ENCODE measurements at regions not wholly inside any gene's neighbourhood (a gene's known extent, or its start where the extent isn't known, plus 50 kb on each side); places are given as distances from the start of the nearest gene placed in this dataset.

DNA sequence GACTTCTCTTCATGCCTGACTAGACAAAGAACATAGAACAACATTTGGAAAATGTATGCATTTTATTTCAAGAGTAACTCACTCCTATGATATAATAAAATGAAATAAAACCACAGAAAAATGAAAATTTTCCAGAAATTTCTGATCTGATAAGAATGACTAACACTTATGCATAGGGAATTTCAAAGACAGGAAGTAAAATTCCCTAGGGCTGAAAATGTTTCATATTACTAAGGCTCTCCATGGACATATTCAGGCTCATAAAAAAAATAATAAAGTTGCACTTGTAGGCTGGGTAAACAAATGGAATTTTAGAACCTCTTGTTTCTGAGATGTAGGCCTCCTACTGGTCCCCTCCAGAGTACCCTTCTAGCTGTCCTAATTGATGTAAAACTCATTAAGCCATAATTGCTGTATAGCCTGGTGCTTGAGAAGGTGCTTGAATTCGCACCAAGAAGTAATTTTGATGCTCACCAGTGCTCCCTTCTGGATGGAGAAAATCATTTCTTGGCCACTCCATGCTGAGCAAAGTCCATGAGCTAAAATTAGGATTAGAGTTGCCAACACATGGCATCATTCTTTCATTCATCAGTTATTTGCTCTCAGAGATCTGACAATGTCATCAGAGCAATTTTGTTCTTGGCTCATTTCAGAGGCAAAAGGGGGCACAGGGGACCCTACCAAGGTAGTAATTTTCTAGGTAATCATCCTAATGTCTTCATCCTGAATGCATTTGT lies 641.0 kb upstream of the CAMK1G start:
- H3K9me3 ChIP-seq (ENCODE audit: control insufficient read depth, insufficient read depth, low read depth, low read length) = no peaks in the 10 kb centered on the region
- CTCF ChIA-PET = interaction anchor here (0.6 to 0.7 kb wide), 2 partner anchors 248 to 1136 kb away, joined by 3 read pairs; no protein-coding TSS in a partner anchor
- TF ChIP-seq ZNF623 (tag by site-specific recombination; IDR thresholded peaks at IDR 0.05) (no peak), KLF8 (tag by site-specific recombination; IDR thresholded peaks at IDR 0.05) (no peak), ZBTB17 (tag by site-specific recombination; IDR thresholded peaks at IDR 0.05) (no peak), ZNF571 (tag by site-specific recombination; IDR thresholded peaks at IDR 0.05) (no peak), ZXDB (tag by site-specific recombination; IDR thresholded peaks at IDR 0.05) (no peak), HOXA7 (CRISPR knock-in tag; IDR thresholded peaks at IDR 0.05; ENCODE audit: borderline replicate concordance) (no peak), RBAK (tag by site-specific recombination; IDR thresholded peaks at IDR 0.05) (no peak), ZNF354C (tag by site-specific recombination; IDR thresholded peaks at IDR 0.05; ENCODE audit: borderline replicate concordance, low read depth) (no peak)
- TF ChIP-seq, protein P1, sequence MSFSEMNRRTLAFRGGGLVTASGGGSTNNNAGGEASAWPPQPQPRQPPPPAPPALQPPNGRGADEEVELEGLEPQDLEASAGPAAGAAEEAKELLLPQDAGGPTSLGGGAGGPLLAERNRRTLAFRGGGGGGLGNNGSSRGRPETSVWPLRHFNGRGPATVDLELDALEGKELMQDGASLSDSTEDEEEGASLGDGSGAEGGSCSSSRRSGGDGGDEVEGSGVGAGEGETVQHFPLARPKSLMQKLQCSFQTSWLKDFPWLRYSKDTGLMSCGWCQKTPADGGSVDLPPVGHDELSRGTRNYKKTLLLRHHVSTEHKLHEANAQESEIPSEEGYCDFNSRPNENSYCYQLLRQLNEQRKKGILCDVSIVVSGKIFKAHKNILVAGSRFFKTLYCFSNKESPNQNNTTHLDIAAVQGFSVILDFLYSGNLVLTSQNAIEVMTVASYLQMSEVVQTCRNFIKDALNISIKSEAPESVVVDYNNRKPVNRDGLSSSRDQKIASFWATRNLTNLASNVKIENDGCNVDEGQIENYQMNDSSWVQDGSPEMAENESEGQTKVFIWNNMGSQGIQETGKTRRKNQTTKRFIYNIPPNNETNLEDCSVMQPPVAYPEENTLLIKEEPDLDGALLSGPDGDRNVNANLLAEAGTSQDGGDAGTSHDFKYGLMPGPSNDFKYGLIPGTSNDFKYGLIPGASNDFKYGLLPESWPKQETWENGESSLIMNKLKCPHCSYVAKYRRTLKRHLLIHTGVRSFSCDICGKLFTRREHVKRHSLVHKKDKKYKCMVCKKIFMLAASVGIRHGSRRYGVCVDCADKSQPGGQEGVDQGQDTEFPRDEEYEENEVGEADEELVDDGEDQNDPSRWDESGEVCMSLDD (tag by site-specific recombination; IDR thresholded peaks at IDR 0.05) = no peak
- TF ChIP-seq, protein P2, sequence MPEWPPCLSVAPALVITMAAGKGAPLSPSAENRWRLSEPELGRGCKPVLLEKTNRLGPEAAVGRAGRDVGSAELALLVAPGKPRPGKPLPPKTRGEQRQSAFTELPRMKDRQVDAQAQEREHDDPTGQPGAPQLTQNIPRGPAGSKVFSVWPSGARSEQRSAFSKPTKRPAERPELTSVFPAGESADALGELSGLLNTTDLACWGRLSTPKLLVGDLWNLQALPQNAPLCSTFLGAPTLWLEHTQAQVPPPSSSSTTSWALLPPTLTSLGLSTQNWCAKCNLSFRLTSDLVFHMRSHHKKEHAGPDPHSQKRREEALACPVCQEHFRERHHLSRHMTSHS (tag by site-specific recombination; IDR thresholded peaks at IDR 0.05) = no peak
- H3K27ac ChIP-seq (ENCODE audit: extremely low read depth, low read depth, low read length) = no peak overlapping the region
- H3K4me1 ChIP-seq (ENCODE audit: control insufficient read depth, insufficient read depth, low read length) = no peaks in the 10 kb centered on the region
- POLR2A ChIA-PET = no interaction called here
- no peak overlapping the region for H3K4me3 ChIP-seq (ENCODE audit: low read depth, low read length)
- no peaks in the 10 kb centered on the region for H3K36me3 ChIP-seq (ENCODE audit: control insufficient read depth in 2 of 2, insufficient read depth in 1 of 2, low read length in 2 of 2)

DNA sequence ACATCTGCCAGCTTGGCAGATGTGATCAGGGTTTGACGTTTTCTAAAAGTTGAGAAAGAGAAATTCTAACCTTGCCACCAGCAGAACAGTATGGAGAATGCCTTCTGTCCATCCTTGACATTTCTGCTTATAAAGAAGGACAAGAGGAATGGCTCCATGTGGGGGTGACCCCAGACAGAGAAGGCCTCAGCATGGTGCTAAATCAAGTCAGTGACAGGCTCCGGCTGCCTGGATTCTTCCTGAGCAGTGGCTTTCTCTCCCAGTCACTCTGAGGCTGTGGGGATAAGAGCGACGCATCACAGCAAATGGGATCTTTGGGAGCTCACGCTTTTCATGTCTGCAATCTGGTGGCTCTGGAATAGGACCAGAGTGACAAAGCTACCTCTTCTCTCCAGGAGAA lies 640.2 kb upstream of the CAMK1G start:
- CTCF ChIA-PET = interaction anchor here (0.7 kb wide), 1 partner anchor 1137 kb away, joined by 3 read pairs; no protein-coding TSS in a partner anchor
- POLR2A ChIA-PET = no interaction called here
- Histone ChIP-seq H3K36me3 (ENCODE audit: control insufficient read depth in 2 of 2, insufficient read depth in 1 of 2, low read length in 2 of 2) (no peaks in the 10 kb centered on the region), H3K4me3 (ENCODE audit: low read depth, low read length) (no peak overlapping the region), H3K4me1 (ENCODE audit: control insufficient read depth, insufficient read depth, low read length) (no peaks in the 10 kb centered on the region), H3K27ac (ENCODE audit: extremely low read depth, low read depth, low read length) (no peak overlapping the region), H3K9me3 (ENCODE audit: control insufficient read depth, insufficient read depth, low read depth, low read length) (no peaks in the 10 kb centered on the region)
- TF ChIP-seq ZNF768 (tag by site-specific recombination; IDR thresholded peaks at IDR 0.05) (no peak), ZNF792 (tag by site-specific recombination; IDR thresholded peaks at IDR 0.05) (no peak), ZFP41 (tag by site-specific recombination; IDR thresholded peaks at IDR 0.05; ENCODE audit: borderline replicate concordance) (no peak)

DNA sequence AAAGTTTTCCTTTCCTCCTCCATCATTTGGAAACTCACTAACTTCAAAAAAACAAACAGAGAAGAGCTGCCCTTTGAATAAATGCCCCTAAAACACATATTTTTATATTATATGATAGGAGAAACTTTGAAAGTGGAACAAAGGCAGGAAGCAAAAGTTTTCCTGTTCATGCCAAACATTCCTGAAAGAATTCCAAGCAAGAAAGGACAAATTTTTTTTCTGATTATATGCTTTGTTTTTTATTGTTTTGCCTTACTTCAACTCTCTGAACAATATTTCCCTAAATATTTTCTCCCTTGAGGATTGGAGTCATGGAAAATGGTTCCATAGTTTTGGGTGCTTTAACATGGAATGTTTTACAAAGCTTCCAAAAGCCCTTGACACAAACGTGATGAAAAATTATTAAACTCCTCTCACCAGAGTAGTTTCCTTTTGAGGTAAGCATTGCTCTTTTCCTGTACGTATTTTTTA lies 638.5 kb upstream of the CAMK1G start:
- Histone ChIP-seq H3K9me3 (ENCODE audit: control insufficient read depth, insufficient read depth, low read depth, low read length) (no peaks in the 10 kb centered on the region), H3K36me3 (ENCODE audit: control insufficient read depth in 2 of 2, insufficient read depth in 1 of 2, low read length in 2 of 2) (no peaks in the 10 kb centered on the region), H3K27ac (ENCODE audit: extremely low read depth, low read depth, low read length) (no peak overlapping the region), H3K4me3 (ENCODE audit: low read depth, low read length) (no peak overlapping the region), H3K4me1 (ENCODE audit: control insufficient read depth, insufficient read depth, low read length) (no peaks in the 10 kb centered on the region)
- ChIA-PET CTCF (interaction anchor here (0.6 kb wide), 1 partner anchor 576 kb away, joined by 3 read pairs; no protein-coding TSS in a partner anchor), POLR2A (no interaction called here)
- TF ChIP-seq, protein P3, sequence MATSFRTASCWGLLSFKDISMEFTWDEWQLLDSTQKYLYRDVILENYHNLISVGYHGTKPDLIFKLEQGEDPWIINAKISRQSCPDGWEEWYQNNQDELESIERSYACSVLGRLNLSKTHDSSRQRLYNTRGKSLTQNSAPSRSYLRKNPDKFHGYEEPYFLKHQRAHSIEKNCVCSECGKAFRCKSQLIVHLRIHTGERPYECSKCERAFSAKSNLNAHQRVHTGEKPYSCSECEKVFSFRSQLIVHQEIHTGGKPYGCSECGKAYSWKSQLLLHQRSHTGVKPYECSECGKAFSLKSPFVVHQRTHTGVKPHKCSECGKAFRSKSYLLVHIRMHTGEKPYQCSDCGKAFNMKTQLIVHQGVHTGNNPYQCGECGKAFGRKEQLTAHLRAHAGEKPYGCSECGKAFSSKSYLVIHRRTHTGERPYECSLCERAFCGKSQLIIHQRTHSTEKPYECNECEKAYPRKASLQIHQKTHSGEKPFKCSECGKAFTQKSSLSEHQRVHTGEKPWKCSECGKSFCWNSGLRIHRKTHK (tag by site-specific recombination; IDR thresholded peaks at IDR 0.05) = no peak
- TF ChIP-seq HOXD13 (CRISPR knock-in tag; IDR thresholded peaks at IDR 0.05; ENCODE audit: borderline replicate concordance) (no peak), ZBTB48 (tag by site-specific recombination; IDR thresholded peaks at IDR 0.05) (no peak), ZNF211 (tag by site-specific recombination; IDR thresholded peaks at IDR 0.05; ENCODE audit: low read depth) (no peak), ZNF174 (tag by site-specific recombination; IDR thresholded peaks at IDR 0.05) (no peak), ZNF2 (tag by site-specific recombination; IDR thresholded peaks at IDR 0.05) (no peak), ZNF521 (tag by site-specific recombination; IDR thresholded peaks at IDR 0.05) (no peak), GLI2 (tag by site-specific recombination; IDR thresholded peaks at IDR 0.05; ENCODE audit: borderline replicate concordance, low read depth) (no peak), ZIC2 (tag by site-specific recombination; IDR thresholded peaks at IDR 0.05) (no peak), ZEB2 (tag by site-specific recombination; IDR thresholded peaks at IDR 0.05) (no peak), ZNF146 (tag by site-specific recombination; IDR thresholded peaks at IDR 0.05) (no peak), SP7 (tag by site-specific recombination; IDR thresholded peaks at IDR 0.05) (no peak), SP3 (tag by site-specific recombination; IDR thresholded peaks at IDR 0.05) (no peak)
- TF ChIP-seq, protein P4, sequence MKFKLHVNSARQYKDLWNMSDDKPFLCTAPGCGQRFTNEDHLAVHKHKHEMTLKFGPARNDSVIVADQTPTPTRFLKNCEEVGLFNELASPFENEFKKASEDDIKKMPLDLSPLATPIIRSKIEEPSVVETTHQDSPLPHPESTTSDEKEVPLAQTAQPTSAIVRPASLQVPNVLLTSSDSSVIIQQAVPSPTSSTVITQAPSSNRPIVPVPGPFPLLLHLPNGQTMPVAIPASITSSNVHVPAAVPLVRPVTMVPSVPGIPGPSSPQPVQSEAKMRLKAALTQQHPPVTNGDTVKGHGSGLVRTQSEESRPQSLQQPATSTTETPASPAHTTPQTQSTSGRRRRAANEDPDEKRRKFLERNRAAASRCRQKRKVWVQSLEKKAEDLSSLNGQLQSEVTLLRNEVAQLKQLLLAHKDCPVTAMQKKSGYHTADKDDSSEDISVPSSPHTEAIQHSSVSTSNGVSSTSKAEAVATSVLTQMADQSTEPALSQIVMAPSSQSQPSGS (tag by site-specific recombination; IDR thresholded peaks at IDR 0.05; ENCODE audit: low read depth) = no peak
